Spleen (tissue), 7 donors: ENCODE measurements at regions not wholly inside any gene's neighbourhood (a gene's known extent, or its start where the extent isn't known, plus 50 kb on each side); places are given as distances from the start of the nearest gene placed in this dataset.

Experiments
- CTCF ChIP-seq, 11 experiments: fragments of 200-600 bp in 7 of 11; fragments of 450-650 bp in 4 of 11; sonication (generic) in 4 of 11; IDR thresholded peaks in 8 of 11; conservative IDR thresholded peaks in 3 of 11; 1 replicate in 7 of 11; 2 replicates in 4 of 11; pipeline versions ENCODE4 v1.4.0 to v1.8.0; 2016 to 2021; ENCODE audit warnings: antibody characterized with exemption in 11 of 11, inconsistent platforms in 4 of 11, mild to moderate bottlenecking in 1 of 11
- POLR2A ChIP-seq, 3 donors: fragments of 450-650 bp; IDR thresholded peaks; one replicate each; pipeline ENCODE4 v1.5.1; 2017; ENCODE audit warnings: antibody characterized with exemption in 3 of 3, mild to moderate bottlenecking in 1 of 3
- POLR2AphosphoS5 ChIP-seq, 3 donors: sonication (generic); formaldehyde crosslinking; IDR thresholded peaks; one replicate each; pipeline ENCODE4 v1.5.1; 2017; ENCODE audit warnings: antibody characterized with exemption in 3 of 3
- donor health status: DM: no; HTN: no; CAD: no; lungs with moderate emphysema.
- donor health status: DM: no; HTN: no; CAD: no.
- donor health status: DM: no; HTN: no; CAD: no.

- TF ChIP-seq CTCF (IDR thresholded peaks at IDR 0.05 in 8 of 11, conservative IDR thresholded peaks at IDR 0.05 in 3 of 11) (no peak), POLR2A (IDR thresholded peaks at IDR 0.05) (no peak), POLR2AphosphoS5 (IDR thresholded peaks at IDR 0.05) (no peak)
Measured at GRCh38 chr14:101340556-101340955, 220.7 kb upstream of the DIO3 start.
